Ishikawa (cell line): ENCODE measurements at regions not wholly inside any gene's neighbourhood (a gene's known extent, or its start where the extent isn't known, plus 50 kb on each side); places are given as distances from the start of the nearest gene placed in this dataset.

Source experiments
- CEBPB ChIP-seq: IDR thresholded peaks from 2 replicates; pipeline ENCODE4 v1.6.1; 2012
- CREB1 ChIP-seq: IDR thresholded peaks from 2 replicates; pipeline ENCODE4 v1.6.1; 2012; ENCODE audit warnings: low read depth
- EGR1 ChIP-seq: IDR thresholded peaks from 2 replicates; pipeline ENCODE4 v1.6.1; 2012
- EP300 ChIP-seq: IDR thresholded peaks from 2 replicates; pipeline ENCODE4 v1.6.1; 2012; ENCODE audit warnings: borderline replicate concordance
- FOXM1 ChIP-seq: IDR thresholded peaks from 2 replicates; pipeline ENCODE4 v1.6.1; 2012; ENCODE audit warnings: low read depth, borderline replicate concordance
- MAX ChIP-seq: IDR thresholded peaks from 2 replicates; pipeline ENCODE4 v1.6.1; 2012
- RAD21 ChIP-seq: IDR thresholded peaks from 2 replicates; pipeline ENCODE4 v1.6.1; 2012; ENCODE audit warnings: low read depth
- REST ChIP-seq: IDR thresholded peaks from 2 replicates; pipeline ENCODE4 v1.6.1; 2012; ENCODE audit warnings: low read depth, mild to moderate bottlenecking
- TAF1 ChIP-seq: IDR thresholded peaks from 2 replicates; pipeline ENCODE4 v1.6.1; 2012; ENCODE audit warnings: low read depth, mild to moderate bottlenecking
- YY1 ChIP-seq: IDR thresholded peaks from 2 replicates; pipeline ENCODE4 v1.6.1; 2012; ENCODE audit warnings: low read depth
- ZBTB7A ChIP-seq: IDR thresholded peaks from 2 replicates; pipeline ENCODE4 v1.6.1; 2012; ENCODE audit warnings: low read depth

- TF ChIP-seq MAX, result no peak
- TF ChIP-seq CREB1, result no peak
- no peak for TF ChIP-seq REST
- TF ChIP-seq RAD21, result no peak
- TF ChIP-seq CEBPB, result no peak
- TF ChIP-seq FOXM1, result no peak
- no peak for TF ChIP-seq TAF1
- no peak for TF ChIP-seq EGR1
- no peak for TF ChIP-seq ZBTB7A
- no peak for TF ChIP-seq YY1
- TF ChIP-seq EP300, result no peak
Measured at GRCh38 chr15:37246856-37247255, 146.5 kb upstream of the MEIS2 start.
